ENCODE measurements at regions not wholly inside any gene's neighbourhood (a gene's known extent, or its start where the extent isn't known, plus 50 kb on each side); places are given as distances from the start of the nearest gene placed in this dataset.

DNA sequence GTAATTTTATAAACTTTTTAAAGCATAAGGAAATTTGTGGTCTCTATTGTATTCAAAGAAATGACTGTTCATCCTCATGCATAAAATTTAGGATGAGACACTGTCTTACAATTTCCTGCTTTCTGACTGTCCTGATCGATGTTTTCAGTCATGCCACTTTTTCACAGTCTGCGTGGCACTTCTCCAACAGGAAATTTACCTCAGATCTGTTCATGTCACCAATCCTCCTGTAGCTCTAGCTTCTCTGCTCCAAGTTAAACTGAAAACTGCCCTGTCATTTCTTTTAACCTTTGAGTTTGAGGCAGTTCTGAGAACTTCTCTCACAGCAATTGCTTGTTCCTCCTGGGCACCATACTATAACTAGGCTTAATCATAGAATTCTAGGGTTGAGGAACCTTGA lies 455.1 kb downstream of the EFNA5 start:
- Histone ChIP-seq H3K27me3 (no peaks in the 10 kb centered on the region), H3K4me3 (no peak overlapping the region), H3K36me3 (no peaks in the 10 kb centered on the region), H3K9me3 (no peaks in the 10 kb centered on the region)
- no peak for DNase-seq

DNA sequence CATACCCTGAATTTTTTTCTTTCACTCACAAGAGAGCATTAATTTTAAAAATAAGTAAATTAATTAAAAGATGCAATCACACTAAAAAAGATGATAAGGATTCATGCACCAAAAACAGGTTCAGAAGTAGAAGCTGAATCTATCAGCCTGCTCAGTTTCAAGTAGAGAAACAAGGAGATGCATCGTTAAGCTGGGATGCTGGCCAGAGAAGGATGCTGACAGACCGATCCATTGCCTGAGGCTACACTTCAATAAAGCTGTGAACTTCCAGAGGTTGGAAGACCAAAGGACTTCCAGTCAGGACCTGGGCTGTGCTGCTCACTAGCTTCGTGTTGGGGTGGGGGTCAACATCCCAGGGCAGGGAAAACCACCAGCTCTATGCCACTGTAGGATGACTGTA lies 457.7 kb downstream of the EFNA5 start:
- H3K36me3 ChIP-seq: no peaks in the 10 kb centered on the region
- H3K27me3 ChIP-seq: no peaks in the 10 kb centered on the region
- DNase-seq: no peak
- H3K9me3 ChIP-seq: no peaks in the 10 kb centered on the region
- H3K4me3 ChIP-seq: no peak overlapping the region

DNA sequence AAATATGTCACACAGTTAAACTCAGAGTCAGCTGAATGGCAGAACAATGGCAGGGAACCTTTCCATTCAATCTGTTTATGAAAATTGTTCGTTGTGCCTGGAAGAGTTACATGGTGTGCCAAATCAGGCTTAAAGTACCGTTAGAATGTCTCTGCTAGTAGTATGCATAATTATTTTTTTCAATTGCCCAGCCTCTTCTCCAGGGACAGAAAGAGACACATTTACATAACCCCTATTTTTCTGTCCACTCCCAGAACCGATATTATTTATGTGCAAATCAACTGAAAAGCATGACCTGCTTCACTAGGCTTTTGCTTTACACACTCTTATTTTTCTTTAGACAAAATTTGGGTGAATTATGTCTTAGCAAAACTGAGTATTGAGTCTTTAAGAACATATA lies 459.1 kb downstream of the EFNA5 start:
- H3K4me3 ChIP-seq: no peak overlapping the region
- DNase-seq: no peak

DNA sequence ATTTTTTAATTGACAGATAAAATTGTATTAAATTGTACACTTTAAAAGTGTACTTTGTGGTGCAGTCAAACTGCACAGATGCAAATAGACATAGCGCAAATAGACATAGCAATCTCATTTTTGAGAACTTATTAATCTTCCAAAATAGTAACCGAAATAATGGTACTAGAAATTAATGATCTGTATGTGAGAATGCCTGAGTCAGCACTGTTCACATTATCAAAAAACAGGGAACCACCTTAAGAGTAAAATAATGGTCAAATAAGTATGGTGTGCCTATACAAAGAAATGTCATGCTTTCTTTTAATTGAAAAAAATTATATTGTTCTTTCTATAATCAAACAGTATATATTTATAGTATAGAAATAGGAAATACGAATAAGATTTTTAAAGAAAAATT lies 461.9 kb downstream of the EFNA5 start:
- Histone ChIP-seq H3K4me3 (no peak overlapping the region), H3K36me3 (no peaks in the 10 kb centered on the region), H3K9me3 (no peaks in the 10 kb centered on the region), H3K27me3 (no peaks in the 10 kb centered on the region)
- no peak for DNase-seq

More for the DNA sequence above, 459.1 kb downstream of the EFNA5 start:
- Histone ChIP-seq H3K9me3 (no peaks in the 10 kb centered on the region), H3K36me3 (no peaks in the 10 kb centered on the region), H3K27me3 (no peaks in the 10 kb centered on the region)

DNA sequence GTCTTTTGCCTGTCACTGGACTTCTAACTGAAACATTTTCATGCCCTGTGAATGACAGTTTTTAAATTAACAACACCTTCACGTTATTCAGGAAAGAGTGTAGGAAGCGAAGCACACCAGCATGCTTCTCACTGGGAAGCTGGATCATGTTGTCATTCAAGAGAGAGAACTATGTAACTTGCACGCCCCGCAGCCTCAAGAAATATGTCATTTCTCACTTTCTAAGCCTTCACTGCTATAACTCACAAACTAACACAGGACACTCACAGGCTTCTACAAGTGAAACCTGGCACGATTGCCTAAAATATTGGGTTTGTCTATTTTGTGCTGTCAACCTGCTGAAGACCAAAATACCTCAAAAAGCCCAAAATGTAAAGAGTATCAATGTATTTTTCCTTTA lies 466.3 kb downstream of the EFNA5 start:
- no peaks in the 10 kb centered on the region for H3K27me3 ChIP-seq
- DNase-seq: no peak
- H3K4me3 ChIP-seq: no peak overlapping the region
- no peaks in the 10 kb centered on the region for H3K36me3 ChIP-seq
- H3K9me3 ChIP-seq: no peaks in the 10 kb centered on the region

DNA sequence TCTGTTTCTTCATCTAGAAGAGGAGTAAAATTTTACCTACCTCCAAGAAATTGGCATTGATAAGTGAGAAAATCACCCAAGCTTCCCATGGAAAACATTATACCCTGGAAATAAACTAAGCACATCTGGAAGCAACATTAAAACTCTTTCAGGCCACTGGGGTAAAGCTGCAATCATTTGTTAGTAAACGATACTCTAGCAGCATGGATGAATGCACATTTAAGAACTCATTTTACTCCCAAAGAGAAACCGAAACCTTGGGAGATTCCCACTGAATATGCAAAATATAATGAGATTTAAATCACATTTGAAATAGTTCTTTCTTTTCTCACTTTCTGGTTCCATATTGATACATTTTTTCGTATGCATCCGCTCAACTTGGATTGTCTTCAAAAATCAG lies 467.5 kb downstream of the EFNA5 start:
- no peak overlapping the region for H3K4me3 ChIP-seq
- no peaks in the 10 kb centered on the region for H3K9me3 ChIP-seq
- H3K36me3 ChIP-seq: no peaks in the 10 kb centered on the region
- no peak for DNase-seq
- no peaks in the 10 kb centered on the region for H3K27me3 ChIP-seq

DNA sequence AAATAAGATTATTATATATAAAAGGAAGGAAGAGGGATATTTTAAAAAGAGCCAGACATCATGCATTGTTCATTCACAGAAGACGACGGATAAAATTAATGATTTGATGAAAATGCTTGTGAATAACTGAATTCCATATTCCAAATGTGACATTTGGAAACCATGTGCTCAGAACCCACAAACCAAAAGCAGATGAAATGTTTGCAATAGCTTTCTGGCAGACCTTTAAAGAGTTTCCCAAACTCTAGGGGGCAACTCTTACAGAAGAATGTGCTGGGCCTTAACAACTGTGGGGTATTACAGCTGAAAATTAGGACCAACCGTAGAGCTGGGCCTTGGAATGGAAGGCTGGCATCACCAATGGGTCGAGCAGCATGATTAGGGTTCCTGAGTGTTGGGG lies 471.0 kb downstream of the EFNA5 start:
- H3K9me3 ChIP-seq: no peaks in the 10 kb centered on the region
- H3K36me3 ChIP-seq: no peaks in the 10 kb centered on the region
- H3K4me3 ChIP-seq: no peak overlapping the region
- no peaks in the 10 kb centered on the region for H3K27me3 ChIP-seq
- no peak for DNase-seq

DNA sequence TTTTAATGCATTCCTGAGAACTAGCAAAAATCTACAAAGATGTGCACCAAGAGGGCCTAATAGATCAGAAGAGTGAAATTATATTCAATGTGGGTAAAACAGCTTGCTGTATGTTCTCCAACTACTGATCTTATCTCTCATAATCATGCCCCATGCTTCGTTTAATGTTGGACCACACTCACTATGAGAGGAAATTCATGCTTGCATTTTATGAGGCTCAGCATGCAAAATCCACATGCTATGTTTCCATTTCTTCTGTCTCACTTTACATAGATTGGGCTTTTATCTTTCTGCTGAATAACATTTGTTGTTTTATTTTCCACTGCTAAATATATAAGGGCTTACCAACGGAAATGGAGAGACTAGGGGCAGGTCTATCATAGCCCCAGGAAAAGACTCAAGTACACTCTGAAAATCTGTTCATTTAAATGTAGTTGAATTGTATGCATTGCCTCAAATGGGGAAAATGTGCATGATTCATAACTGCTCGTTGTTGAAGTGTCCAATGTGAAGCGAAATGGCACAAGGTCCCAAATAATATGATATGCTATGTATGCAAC lies 474.2 kb downstream of the EFNA5 start:
- DNase-seq: no peak
- no peaks in the 10 kb centered on the region for H3K9me3 ChIP-seq
- no peaks in the 10 kb centered on the region for H3K36me3 ChIP-seq
- no peaks in the 10 kb centered on the region for H3K27me3 ChIP-seq
- H3K4me3 ChIP-seq: no peak overlapping the region

DNA sequence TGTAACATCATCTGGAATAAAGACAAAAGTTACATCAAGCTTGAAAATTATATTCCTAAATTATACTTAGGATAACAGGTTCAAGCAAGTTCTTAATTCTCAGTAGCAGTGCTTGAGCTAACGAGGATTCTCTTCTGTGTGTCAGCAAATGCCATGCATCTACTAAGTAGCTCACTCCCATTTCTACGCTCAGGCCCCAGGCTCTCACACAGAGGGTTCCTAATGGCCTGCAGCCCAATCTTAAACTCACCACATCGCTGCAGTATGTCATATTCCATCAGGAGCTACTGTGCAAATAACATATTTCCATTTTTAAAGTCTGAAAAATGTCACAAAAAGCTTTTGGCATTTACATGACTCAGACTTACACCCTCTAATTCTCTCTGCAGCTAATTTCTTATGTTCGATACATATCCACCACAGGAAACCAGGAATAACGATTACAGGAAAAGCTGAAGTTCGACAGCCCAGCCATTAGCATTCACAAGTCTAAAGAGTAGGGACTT lies 474.8 kb downstream of the EFNA5 start:
- no peak for DNase-seq
- H3K36me3 ChIP-seq: no peaks in the 10 kb centered on the region
- H3K9me3 ChIP-seq: no peaks in the 10 kb centered on the region
- H3K27me3 ChIP-seq: no peaks in the 10 kb centered on the region
- H3K4me3 ChIP-seq: no peak overlapping the region

DNA sequence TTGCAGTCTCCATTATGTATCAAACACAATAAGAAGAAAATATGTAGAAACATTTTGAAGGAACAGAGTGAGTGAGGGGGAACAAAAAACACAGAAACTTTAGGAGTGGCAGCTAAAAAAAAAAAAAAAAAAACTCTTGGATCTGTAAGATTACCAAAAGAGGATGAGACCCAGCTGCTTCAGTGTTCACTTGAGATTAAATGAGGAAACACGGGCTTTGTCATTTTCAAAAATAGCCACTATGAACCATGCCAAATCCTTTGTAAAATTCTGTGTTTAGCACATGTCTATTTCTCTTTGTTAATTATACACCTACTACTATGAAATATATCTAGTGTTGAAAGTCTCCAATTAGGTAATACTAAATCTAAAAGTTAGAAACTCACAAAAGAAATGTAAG lies 485.9 kb downstream of the EFNA5 start:
- H3K36me3 ChIP-seq: no peaks in the 10 kb centered on the region
- no peak for DNase-seq
- H3K4me3 ChIP-seq: no peak overlapping the region
- no peaks in the 10 kb centered on the region for H3K9me3 ChIP-seq
- no peaks in the 10 kb centered on the region for H3K27me3 ChIP-seq

DNA sequence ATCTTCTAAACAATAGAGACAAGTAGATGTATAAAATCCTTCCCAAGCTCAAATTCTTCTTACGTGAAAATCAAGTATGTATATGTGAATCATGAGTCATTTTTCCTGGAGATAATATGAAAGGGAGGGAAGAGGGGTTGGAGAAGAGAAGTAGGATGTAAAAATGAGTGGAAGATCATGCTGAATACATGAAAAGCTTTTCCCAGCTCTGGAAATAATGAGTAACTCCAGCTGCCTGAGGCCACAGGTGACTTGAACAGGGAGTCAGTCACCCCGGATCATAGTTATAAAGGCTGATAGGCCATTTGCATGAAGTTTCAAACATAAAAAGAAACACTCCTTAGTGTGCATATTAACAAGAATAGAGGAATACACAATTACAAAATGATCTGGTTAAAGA lies 486.7 kb downstream of the EFNA5 start:
- H3K9me3 ChIP-seq: no peaks in the 10 kb centered on the region
- DNase-seq: no peak
- no peaks in the 10 kb centered on the region for H3K27me3 ChIP-seq
- no peaks in the 10 kb centered on the region for H3K36me3 ChIP-seq
- H3K4me3 ChIP-seq: no peak overlapping the region

DNA sequence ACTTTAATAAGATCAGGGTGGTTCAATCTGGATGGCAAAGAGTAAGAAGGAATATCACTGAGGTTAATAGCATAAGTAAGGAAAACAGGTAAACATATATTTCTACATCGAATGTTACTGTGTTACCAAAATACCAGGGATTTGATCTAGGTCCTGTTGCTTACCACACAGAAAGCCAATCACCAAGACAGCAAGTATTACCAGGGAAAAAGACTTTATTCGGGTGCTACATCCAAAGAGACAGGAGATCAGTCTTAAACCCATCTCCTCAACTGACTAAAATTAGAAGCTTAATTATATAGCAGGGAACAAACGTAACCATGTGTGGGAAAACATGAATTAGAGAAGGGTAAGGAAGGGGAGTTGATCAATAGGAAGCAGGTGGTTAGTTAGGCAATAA lies 500.1 kb downstream of the EFNA5 start:
- DNase-seq: no peak
- H3K9me3 ChIP-seq: peaks cover 24% of the 10 kb centered on the region
- no peaks in the 10 kb centered on the region for H3K36me3 ChIP-seq
- H3K27me3 ChIP-seq: no peaks in the 10 kb centered on the region
- no peak overlapping the region for H3K4me3 ChIP-seq

DNA sequence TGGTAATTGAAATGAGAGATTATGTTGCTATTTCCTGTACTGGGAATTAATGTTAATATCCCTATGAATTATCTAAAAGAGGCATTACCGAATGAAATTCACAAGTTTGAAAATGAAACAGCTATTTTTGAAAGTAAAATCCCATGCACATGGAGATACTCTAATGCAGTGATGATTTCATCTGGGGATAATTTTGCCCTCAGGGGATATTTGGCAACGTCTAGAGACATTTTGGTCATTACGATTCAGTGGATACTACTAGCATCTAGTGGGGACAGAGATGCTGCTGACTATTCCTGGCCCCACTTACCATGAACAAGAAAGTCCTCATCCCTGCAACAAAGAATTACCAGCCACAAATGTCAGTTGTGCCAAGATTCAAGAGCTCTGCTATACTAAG lies 500.9 kb downstream of the EFNA5 start:
- no peaks in the 10 kb centered on the region for H3K36me3 ChIP-seq
- no peak overlapping the region for H3K4me3 ChIP-seq
- H3K9me3 ChIP-seq: peaks cover 24% of the 10 kb centered on the region
- DNase-seq: no peak
- H3K27me3 ChIP-seq: no peaks in the 10 kb centered on the region

DNA sequence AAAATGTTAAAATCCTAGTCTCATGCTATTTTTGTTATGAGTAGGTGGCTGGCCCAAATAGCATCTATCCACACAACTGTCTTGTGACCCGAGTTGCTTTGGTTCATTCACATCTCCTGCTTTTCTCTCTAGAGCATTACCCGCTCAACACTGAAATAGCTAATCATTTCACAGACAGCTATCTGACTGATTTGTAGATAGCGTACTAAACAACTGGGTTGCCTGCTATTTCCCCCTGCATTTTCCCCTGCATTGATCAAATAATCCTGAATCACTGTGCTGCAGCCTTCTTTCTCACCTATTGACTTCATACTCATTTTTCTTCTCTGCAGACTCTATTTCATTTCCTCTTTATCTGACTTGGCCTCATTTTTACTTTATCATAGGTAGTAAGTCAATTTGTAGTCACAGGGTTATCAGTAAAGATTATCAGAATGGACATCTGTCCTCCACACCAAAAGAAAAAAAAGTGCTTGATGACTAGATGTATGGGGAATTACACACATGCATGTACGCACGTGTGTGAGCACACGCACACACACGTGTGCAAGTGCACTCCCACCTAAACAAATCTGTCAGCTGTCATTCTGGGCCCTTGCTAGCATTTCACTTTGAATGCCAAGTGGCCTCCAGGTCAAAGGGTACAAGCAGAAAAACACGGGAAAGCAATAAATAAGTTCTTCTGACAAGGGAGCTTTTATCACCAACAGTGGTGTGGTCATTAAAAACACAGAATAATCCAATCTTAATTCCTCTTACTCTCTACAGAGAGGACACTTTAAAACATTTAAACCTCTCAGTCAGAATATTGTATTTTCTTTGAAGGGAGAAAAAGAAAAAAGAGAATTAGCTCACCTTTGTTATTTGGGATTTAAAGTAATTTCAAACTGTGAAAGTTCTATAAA lies 501.6 kb downstream of the EFNA5 start:
- no peaks in the 10 kb centered on the region for H3K36me3 ChIP-seq
- no peaks in the 10 kb centered on the region for H3K27me3 ChIP-seq
- peaks cover 24% of the 10 kb centered on the region for H3K9me3 ChIP-seq
- DNase-seq: no peak
- H3K4me3 ChIP-seq: no peak overlapping the region

DNA sequence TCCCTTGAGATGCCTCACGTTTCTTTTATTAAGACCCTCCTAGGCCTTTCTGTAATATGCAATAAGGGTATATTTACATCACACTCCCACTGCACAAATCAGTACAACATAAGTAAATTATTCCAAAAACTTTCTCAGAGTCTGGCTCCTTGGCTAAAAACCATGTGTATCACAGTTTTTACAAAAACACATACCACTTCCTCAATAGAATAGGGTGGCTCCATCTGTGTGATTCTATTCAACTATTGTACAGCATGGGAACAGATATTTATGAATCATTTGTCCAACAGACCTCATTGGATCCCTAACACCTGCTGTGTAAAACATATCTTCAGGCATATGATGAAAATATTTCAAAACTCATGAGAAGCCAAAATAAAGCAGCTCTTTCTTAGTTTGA lies 502.7 kb downstream of the EFNA5 start:
- no peak for DNase-seq
- Histone ChIP-seq H3K4me3 (no peak overlapping the region), H3K9me3 (peaks cover 24% of the 10 kb centered on the region), H3K36me3 (no peaks in the 10 kb centered on the region), H3K27me3 (no peaks in the 10 kb centered on the region)

DNA sequence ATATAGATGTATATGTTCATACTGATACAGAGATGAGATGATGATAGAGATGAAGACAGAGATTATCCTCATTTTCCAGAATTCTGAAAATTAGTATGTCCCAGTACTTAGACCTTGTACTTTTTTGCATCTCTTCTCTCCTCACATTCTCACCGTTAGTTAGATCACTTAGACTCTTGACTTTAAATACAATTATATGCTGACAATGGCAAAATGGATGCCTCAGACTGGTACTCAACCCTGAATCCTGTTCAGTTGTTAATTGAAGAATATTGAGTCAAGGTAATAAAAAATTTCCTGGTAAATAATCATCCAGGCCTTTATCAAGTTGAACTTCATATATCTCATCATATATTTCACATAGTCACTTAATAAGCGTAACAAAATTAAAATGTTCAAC lies 505.4 kb downstream of the EFNA5 start:
- H3K27me3 ChIP-seq: no peaks in the 10 kb centered on the region
- H3K4me3 ChIP-seq: no peak overlapping the region
- H3K9me3 ChIP-seq: peaks cover 15% of the 10 kb centered on the region
- DNase-seq: no peak
- no peaks in the 10 kb centered on the region for H3K36me3 ChIP-seq

DNA sequence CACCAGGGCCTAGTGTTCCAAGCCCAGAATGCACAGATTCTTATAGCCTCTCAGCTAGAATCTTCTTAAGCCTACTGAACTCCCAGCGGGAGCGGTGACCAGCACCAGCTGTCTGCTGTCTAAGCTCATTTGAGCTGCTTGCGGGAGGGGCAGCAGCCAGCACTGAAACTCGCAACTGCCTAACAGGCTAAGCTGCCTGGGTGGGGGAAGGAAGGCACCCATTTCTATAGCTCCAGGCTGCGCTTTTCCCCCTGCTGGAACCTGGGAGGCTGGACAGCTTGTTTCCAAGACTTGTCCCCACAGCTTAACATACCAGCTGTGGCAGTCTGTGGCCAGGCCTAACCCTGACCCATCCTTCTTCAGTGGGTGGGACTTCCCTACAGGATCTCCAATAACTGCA lies 512.9 kb downstream of the EFNA5 start:
- no peak overlapping the region for H3K4me3 ChIP-seq
- H3K27me3 ChIP-seq: no peaks in the 10 kb centered on the region
- H3K9me3 ChIP-seq: peaks cover 5% of the 10 kb centered on the region; the same call in 1 of the 2 replicates
- no peak for DNase-seq
- no peaks in the 10 kb centered on the region for H3K36me3 ChIP-seq

DNA sequence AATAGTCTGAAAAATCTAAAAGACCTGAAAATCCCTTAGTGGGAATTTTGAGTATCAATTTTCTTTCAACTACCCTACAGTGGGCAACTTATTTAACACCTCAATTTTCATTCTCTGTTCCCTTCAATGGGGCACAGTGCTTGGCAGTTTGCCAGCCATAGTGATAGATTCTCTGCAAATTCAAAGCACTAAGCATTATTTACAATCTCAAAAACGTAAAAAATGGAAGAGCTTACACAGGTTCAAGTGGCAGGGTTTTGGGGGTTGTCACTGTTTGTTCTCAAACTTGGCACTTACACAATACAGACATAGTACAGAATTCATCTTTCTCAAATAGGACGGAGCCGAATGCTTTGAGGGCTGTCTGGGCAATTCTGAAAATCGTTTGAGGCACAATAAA lies 515.0 kb downstream of the EFNA5 start:
- no peaks in the 10 kb centered on the region for H3K27me3 ChIP-seq
- no peaks in the 10 kb centered on the region for H3K36me3 ChIP-seq
- DNase-seq: no peak
- H3K9me3 ChIP-seq: 0 out of 2 replicates have a peak, but pooled peaks cover 3% of the 10 kb centered on the region
- no peak overlapping the region for H3K4me3 ChIP-seq

Measured in MG63 (cell line).